OCI-LY7 (cell line): ENCODE measurements at regions not wholly inside any gene's neighbourhood (a gene's known extent, or its start where the extent isn't known, plus 50 kb on each side); places are given as distances from the start of the nearest gene placed in this dataset.

Experiments
- CTCF ChIP-seq: fragments of 200-600 bp; sonication (generic); conservative IDR thresholded peaks from 2 replicates; pipeline ENCODE4 v1.5.1; 2014; ENCODE audit warnings: mild to moderate bottlenecking, antibody characterized with exemption, low read length, moderate library complexity, mixed read lengths
- EZH2phosphoT487 ChIP-seq: fragments of 200-600 bp; sonication (generic); IDR thresholded peaks from 2 replicates; pipeline ENCODE4 v1.6.1; 2018; ENCODE audit warnings: low read depth, borderline replicate concordance, mild to moderate bottlenecking, mixed run types, antibody characterized with exemption, low read length, moderate library complexity, mixed read lengths

- TF ChIP-seq CTCF = no peak
- TF ChIP-seq EZH2phosphoT487 = no peak
Observed at GRCh38 chr10:62904281-62904875, 88.2 kb upstream of the EGR2 start.
